Subcutaneous abdominal adipose tissue (tissue), 5 donors: ENCODE measurements at regions not wholly inside any gene's neighbourhood (a gene's known extent, or its start where the extent isn't known, plus 50 kb on each side); places are given as distances from the start of the nearest gene placed in this dataset.
"Not testable (repeated sequence)": the region's sequence is repeated elsewhere in the genome, so short reads cannot be mapped to it uniquely, and the experiment has no call there.

Experiments used
- H3K27ac ChIP-seq: one replicate; pipeline ENCODE4 v1.7.0; 2013; ENCODE audit warnings: low read depth, mild to moderate bottlenecking, inconsistent platforms, low read length, moderate library complexity
- H3K27me3 ChIP-seq, 5 donors: one replicate each; pipeline ENCODE4 v1.7.0; 2013; ENCODE audit warnings: low read length in 5 of 5, inconsistent platforms in 1 of 5; ENCODE audit not compliant: control insufficient read depth in 5 of 5, insufficient read depth in 4 of 5
- H3K36me3 ChIP-seq, 5 donors: one replicate each; pipeline ENCODE4 v1.7.0; 2013; ENCODE audit warnings: low read length in 5 of 5; ENCODE audit not compliant: control insufficient read depth in 5 of 5, insufficient read depth in 5 of 5
- H3K4me1 ChIP-seq, 5 donors: one replicate each; pipeline ENCODE4 v1.7.0; 2013; ENCODE audit warnings: low read length in 5 of 5, mild to moderate bottlenecking in 3 of 5, moderate library complexity in 1 of 5; ENCODE audit not compliant: control insufficient read depth in 5 of 5, insufficient read depth in 5 of 5
- H3K4me3 ChIP-seq, 5 donors: one replicate each; pipeline ENCODE4 v1.7.0; 2013; ENCODE audit warnings: low read length in 5 of 5, low read depth in 1 of 5
- H3K9ac ChIP-seq, 5 donors: one replicate each; pipeline ENCODE4 v1.7.0; 2013; ENCODE audit warnings: low read length in 5 of 5, mild to moderate bottlenecking in 4 of 5, moderate library complexity in 3 of 5
- H3K9me3 ChIP-seq, 5 donors: one replicate each; pipeline ENCODE4 v1.7.0; 2013; ENCODE audit warnings: low read length in 5 of 5; ENCODE audit not compliant: control insufficient read depth in 5 of 5
- donor health status: healthy.
- donor health status: healthy.
- donor health status: healthy.
- donor health status: healthy.
- donor health status: healthy.

DNA sequence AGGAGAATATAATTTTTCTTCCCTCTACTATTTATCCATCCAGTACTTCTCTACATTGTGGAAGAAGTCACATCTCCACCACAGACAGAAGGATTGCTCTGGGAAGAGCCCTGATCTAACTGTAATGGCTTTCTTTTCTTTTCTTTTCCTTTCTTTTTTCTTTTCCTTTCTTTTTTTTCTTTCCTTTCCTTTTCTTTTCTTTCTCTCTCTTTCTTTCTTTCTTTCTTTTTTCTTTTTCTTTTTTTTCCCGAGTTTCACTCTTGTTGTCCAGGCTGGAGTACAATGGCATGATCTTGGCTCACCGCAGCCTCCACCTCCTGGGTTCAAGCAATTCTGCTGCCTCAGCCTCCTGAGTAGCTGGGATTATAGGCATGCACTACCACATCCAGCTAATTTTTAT lies 131.7 kb downstream of the KLF6 start:
- H3K4me3 ChIP-seq: peak overlapping the region in 4 of 5 donors; percentile 30 to 59 (median 36)
- H3K36me3 ChIP-seq, H3K27ac ChIP-seq, H3K4me1 ChIP-seq, H3K9ac ChIP-seq, H3K27me3 ChIP-seq, H3K9me3 ChIP-seq: not testable (repeated sequence)

DNA sequence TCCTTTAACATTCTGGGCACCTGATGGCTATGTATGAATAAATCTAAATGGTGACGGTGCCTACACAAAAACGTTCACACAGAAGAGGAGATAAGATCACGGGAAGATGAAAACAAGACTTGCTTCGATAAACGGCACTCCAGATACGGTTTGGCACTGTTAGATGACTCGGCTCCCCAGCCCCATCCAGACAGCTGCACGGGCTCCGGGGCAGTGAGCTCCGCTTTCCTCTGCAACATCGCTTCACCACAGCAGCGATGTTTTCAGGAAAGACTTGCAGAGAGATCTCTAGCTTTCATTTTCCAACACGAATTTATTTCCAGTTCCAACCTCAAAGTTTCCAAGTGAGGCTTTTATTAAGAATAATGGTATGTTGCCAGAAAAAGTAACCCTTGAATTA lies 132.1 kb downstream of the KLF6 start:
- Histone ChIP-seq H3K9ac (no peak overlapping the region), H3K9me3 (no peaks in the 10 kb centered on the region), H3K36me3 (no peaks in the 10 kb centered on the region), H3K4me3 (peak overlapping the region; percentile 30 to 60 (median 39)), H3K27me3 (no peaks in the 10 kb centered on the region), H3K4me1 (no peaks in the 10 kb centered on the region), H3K27ac (no peak overlapping the region)

DNA sequence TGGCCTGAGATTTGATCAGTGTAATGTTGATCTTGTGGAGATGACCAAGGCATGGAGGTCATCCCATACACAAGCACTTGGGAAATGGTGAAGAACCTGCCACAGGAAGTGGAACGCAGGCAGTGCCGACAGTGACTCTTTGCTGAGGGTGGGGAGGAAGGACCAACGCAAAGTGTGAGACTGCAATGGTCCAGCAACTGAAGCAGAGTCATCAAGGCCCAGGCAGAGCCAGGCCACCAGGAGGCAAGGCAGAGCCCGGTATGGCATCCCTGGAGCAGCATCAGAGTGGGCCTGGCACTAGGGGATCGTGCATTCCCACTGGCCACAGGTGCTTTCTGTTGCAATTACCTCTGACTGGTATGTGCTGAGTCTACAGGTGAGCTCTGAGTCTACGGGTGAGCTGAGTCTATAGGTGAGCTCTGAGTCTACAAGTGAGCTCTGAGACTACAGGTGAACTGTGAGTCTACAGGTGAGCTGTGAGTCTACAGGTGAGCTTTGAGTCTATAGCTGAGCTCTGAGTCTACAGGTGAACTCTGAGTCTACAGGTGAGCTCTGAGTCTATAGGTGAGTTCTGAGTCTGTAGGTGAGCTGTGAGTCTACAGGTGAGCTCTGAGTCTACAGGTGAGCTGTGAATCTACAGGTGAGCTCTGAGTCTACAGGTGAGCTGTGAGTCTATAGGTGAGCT lies 132.9 kb downstream of the KLF6 start:
- H3K4me1 ChIP-seq: no peaks in the 10 kb centered on the region

DNA sequence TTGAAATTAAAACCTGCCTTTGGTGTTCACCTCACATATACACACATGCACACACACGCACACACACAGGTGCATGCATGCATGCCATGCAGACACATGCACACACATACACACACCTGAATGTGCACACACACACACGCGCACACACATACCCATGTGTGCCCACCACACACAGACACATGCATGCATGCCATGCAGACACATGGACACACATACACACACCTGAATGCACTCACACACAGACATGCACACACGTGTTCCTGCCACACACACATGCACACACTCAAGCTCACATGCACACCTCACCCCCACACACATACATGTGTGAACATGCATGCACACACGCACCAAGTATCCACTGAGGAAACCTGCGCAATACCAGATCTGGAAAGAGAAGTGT lies 136.4 kb downstream of the KLF6 start:
- Histone ChIP-seq H3K9ac (no peak overlapping the region), H3K9me3 (no peaks in the 10 kb centered on the region), H3K4me3 (no peak overlapping the region), H3K36me3 (no peaks in the 10 kb centered on the region), H3K27ac (no peak overlapping the region), H3K4me1 (no peaks in the 10 kb centered on the region), H3K27me3 (no peaks in the 10 kb centered on the region)

More for the DNA sequence above, 132.9 kb downstream of the KLF6 start:
- H3K9me3 ChIP-seq: no peaks in the 10 kb centered on the region
- H3K36me3 ChIP-seq: no peaks in the 10 kb centered on the region
- no peaks in the 10 kb centered on the region for H3K27me3 ChIP-seq
- H3K9ac ChIP-seq: no peak overlapping the region
- H3K27ac ChIP-seq: no peak overlapping the region
- no peak overlapping the region for H3K4me3 ChIP-seq

DNA sequence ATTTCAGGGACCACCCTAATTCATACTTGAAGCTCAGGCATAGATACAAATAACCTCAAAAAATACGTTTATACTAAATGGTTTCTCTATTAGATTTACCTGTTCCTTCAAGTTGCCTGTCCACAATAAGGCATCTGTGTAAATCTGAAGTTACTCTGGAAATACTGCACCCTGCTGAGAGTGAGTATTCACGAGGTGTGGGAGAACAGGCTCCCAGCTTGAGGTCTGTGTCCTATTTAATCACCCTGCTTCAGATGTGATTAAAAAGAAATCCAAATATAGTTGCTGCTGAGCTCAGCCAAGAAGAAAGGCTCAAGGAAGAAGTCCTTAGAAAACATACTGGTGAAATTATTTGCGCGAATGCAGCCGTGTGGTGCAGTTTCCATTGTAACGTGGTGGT lies 136.8 kb downstream of the KLF6 start:
- H3K36me3 ChIP-seq: no peaks in the 10 kb centered on the region
- H3K27me3 ChIP-seq: no peaks in the 10 kb centered on the region
- H3K9ac ChIP-seq: no peak overlapping the region
- no peaks in the 10 kb centered on the region for H3K9me3 ChIP-seq
- H3K4me1 ChIP-seq: no peaks in the 10 kb centered on the region
- no peak overlapping the region for H3K27ac ChIP-seq
- H3K4me3 ChIP-seq: no peak overlapping the region

DNA sequence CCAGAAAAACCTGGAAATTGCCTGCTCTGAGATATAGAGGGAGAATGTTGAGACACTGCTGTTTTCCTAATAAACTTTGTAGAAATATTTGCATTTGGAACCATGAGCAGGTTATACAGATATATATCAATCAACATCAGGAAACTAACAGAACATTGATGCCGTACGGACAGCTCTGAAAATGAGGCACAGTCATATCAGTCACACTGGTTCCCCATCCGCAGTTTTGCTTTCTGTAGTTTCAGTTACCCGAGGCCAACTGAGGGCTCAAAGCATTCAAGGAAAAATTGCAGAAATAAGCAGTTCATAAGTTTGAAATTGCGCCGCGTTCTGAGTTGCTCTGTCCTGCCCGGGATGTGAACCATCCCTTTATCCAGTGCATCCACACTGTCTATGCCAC lies 137.9 kb downstream of the KLF6 start:
- no peak overlapping the region for H3K4me3 ChIP-seq
- H3K9ac ChIP-seq: no peak overlapping the region
- no peaks in the 10 kb centered on the region for H3K9me3 ChIP-seq
- H3K27ac ChIP-seq: no peak overlapping the region
- no peaks in the 10 kb centered on the region for H3K4me1 ChIP-seq
- no peaks in the 10 kb centered on the region for H3K27me3 ChIP-seq
- no peaks in the 10 kb centered on the region for H3K36me3 ChIP-seq

DNA sequence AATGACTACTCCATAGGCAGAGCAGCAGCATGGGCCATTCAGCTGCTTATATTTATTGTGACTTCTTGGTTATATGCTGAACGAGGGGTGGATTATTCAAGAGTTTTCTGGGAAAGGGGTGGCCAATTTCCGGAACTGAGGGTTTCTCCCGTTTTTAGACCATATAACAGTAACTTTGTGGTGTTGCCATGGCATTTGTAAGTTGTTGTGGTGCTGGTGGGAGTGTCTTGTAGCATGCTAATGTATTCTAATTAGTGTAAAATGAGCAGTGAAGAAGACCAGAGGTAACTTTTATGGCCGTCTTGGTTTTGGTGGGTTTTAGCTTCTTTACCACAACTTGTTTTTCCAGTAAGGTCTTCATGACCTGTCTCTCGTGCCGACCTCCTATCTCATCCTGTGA lies 139.6 kb downstream of the KLF6 start:
- no peaks in the 10 kb centered on the region for H3K36me3 ChIP-seq
- H3K27ac ChIP-seq: no peak overlapping the region
- H3K4me3 ChIP-seq: no peak overlapping the region
- H3K9ac ChIP-seq: no peak overlapping the region
- no peaks in the 10 kb centered on the region for H3K4me1 ChIP-seq
- H3K27me3 ChIP-seq: no peaks in the 10 kb centered on the region
- no peaks in the 10 kb centered on the region for H3K9me3 ChIP-seq

DNA sequence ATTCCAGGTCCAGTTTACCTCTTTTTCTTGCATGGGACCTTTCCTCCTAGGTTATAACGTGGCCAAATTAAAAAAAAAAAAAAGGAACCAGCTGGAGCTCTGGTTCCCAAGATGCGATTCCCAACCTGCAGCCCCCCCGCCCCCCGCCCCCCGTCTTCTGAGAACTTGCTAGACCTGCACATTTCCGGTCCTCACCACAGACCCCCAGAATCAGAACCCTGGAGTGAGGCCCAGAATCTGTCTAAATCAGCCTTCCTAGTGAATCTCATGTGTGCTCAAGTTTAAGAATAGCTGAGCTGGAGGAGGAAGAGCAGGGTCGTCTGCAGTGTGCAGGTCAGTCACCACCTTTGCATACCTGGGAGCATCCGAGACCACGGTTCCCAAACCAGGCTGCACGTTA lies 144.2 kb downstream of the KLF6 start:
- H3K9ac ChIP-seq: no peak overlapping the region
- no peak overlapping the region for H3K4me3 ChIP-seq
- H3K4me1 ChIP-seq: no peaks in the 10 kb centered on the region
- H3K27ac ChIP-seq: no peak overlapping the region
- no peaks in the 10 kb centered on the region for H3K36me3 ChIP-seq
- H3K27me3 ChIP-seq: no peaks in the 10 kb centered on the region
- H3K9me3 ChIP-seq: no peaks in the 10 kb centered on the region

DNA sequence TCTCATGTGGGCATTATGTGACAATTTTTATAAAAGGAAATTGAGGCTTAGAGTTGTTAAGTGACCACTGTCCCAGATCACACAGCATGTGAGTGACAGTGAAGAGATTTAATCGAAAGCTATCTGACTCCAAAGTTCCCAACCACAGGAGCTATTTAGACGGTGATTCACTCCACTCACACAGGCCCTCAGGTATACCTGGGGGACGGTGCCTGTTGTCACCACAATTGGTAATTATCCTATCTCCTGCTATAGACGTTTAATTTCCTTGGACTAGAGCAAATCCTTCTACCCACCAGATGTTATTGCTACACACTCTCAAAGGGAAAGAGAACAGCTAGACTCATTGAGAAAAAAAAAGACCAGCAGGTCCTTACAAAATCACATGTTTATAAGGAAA lies 145.5 kb downstream of the KLF6 start:
- Histone ChIP-seq H3K27ac (no peak overlapping the region), H3K4me1 (no peaks in the 10 kb centered on the region)

DNA sequence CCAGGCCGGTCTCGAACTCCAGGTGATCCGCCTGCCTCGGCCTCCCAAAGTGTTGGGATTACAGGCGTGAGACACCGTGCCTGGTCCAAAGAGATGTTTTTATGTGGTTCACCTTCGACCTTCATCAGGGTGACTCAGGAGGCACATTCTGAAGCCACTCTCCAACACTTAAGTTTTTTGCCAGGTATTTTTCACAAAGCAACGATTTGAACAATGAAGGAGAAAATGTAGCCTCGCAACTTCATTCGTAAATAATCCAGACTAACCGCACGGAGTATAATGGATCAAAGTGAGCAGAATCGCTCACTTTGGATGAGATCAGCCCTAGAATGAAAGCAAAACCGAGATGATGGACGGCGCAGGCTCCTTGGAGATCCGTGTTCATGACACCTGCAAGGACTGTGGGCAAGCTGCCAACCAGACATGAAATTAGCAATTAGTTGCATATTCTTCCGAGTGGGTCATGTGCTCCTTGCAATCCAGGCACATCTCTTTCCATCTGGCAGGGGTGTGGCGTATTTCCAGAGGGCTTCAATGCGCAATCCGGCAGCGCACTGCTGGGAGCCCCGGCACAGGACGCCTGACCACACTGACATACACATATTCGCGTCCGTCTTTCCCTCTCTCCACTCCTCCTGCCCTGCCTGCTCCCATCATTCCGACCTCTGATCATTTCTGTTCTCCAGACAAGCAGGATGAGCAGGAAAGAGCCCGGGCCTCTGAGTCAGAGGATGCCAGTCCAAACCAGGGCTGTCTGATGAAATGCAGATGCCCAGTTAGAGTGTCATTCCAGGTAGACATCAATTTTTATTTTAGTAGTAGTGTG lies 148.4 kb downstream of the KLF6 start:
- Histone ChIP-seq H3K9ac (no peak overlapping the region), H3K27ac (no peak overlapping the region), H3K4me1 (no peaks in the 10 kb centered on the region), H3K4me3 (no peak overlapping the region), H3K36me3 (no peaks in the 10 kb centered on the region), H3K9me3 (no peaks in the 10 kb centered on the region), H3K27me3 (no peaks in the 10 kb centered on the region)

More for the DNA sequence above, 145.5 kb downstream of the KLF6 start:
- Histone ChIP-seq H3K27me3 (no peaks in the 10 kb centered on the region), H3K9ac (no peak overlapping the region), H3K9me3 (no peaks in the 10 kb centered on the region), H3K4me3 (no peak overlapping the region), H3K36me3 (no peaks in the 10 kb centered on the region)
